ENCODE measurements at regions not wholly inside any gene's neighbourhood (a gene's known extent, or its start where the extent isn't known, plus 50 kb on each side); places are given as distances from the start of the nearest gene placed in this dataset.

- no peak for DNase-seq (ENCODE audit: low read depth)
- H3K4me3 ChIP-seq (ENCODE audit: low read depth, low read length) = no peak overlapping the region
- TF ChIP-seq CTCF (conservative IDR thresholded peaks at IDR 0.05; ENCODE audit: low read depth, low read length) = no peak
These were observed 319.7 kb upstream of the ARGLU1 start for GRCh38 chr13:106887686-106888085.

- TF ChIP-seq CTCF (conservative IDR thresholded peaks at IDR 0.05; ENCODE audit: low read depth, low read length) = no peak
- no peak for DNase-seq (ENCODE audit: low read depth)
- no peak overlapping the region for H3K4me3 ChIP-seq (ENCODE audit: low read depth, low read length)
These were observed 316.0 kb upstream of the ARGLU1 start for GRCh38 chr13:106883976-106884375.

GRCh38 chr13:106882246-106882645 lies 314.3 kb upstream of the ARGLU1 start:
- DNase-seq (ENCODE audit: low read depth) = no peak
- TF ChIP-seq CTCF (conservative IDR thresholded peaks at IDR 0.05; ENCODE audit: low read depth, low read length) = no peak
- no peak overlapping the region for H3K4me3 ChIP-seq (ENCODE audit: low read depth, low read length)

GRCh38 chr13:106879806-106880205 lies 311.9 kb upstream of the ARGLU1 start:
- no peak for TF ChIP-seq CTCF (conservative IDR thresholded peaks at IDR 0.05; ENCODE audit: low read depth, low read length)
- no peak for DNase-seq (ENCODE audit: low read depth)
- no peak overlapping the region for H3K4me3 ChIP-seq (ENCODE audit: low read depth, low read length)

- no peak for TF ChIP-seq CTCF (conservative IDR thresholded peaks at IDR 0.05; ENCODE audit: low read depth, low read length)
These were observed 306.4 kb upstream of the ARGLU1 start for GRCh38 chr13:106874323-106874722.

GRCh38 chr13:106873810-106874209 lies 305.9 kb upstream of the ARGLU1 start:
- no peak overlapping the region for H3K4me3 ChIP-seq (ENCODE audit: low read depth, low read length)
- DNase-seq (ENCODE audit: low read depth) = no peak
- no peak for TF ChIP-seq CTCF (conservative IDR thresholded peaks at IDR 0.05; ENCODE audit: low read depth, low read length)

More at GRCh38 chr13:106874323-106874722, 306.4 kb upstream of the ARGLU1 start:
- no peak for DNase-seq (ENCODE audit: low read depth)
- no peak overlapping the region for H3K4me3 ChIP-seq (ENCODE audit: low read depth, low read length)

- H3K4me3 ChIP-seq (ENCODE audit: low read depth, low read length) = peak overlapping the region; percentile 49
- TF ChIP-seq CTCF (conservative IDR thresholded peaks at IDR 0.05; ENCODE audit: low read depth, low read length) = peak; percentile 30
- DNase-seq (ENCODE audit: low read depth) = no peak
These were observed 299.3 kb upstream of the ARGLU1 start for GRCh38 chr13:106867249-106867648.
